ENCODE measurements at regions not wholly inside any gene's neighbourhood (a gene's known extent, or its start where the extent isn't known, plus 50 kb on each side); places are given as distances from the start of the nearest gene placed in this dataset.

DNA sequence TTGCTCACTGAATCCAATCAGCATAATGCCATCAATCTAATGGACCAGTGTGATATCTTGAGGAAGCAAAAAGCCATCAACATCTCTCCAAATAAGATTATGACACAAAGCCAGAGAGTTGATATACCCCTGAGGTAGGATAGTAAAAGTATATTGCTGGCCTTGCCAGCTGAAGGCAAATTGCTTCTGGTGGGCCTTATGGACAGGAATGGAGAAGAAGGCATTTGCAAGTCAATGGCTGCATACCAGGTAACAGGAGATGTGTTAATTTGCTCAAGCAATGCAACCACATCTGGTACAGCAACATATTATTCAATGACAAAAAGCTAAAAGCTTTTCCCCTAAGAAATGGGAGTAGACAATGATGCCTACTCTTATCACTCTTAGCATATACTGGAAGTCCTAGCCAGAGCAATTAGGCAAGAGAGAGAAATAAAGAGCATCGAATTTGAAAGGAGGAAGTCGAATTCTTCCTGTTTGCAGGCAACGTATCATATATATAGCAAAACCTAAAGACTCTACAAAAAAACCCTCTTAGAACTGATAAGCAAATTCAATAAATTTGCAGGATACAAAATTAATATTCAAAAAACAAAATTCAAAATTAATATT lies 216.1 kb upstream of the RASA1 start:
- DNase-seq (ENCODE audit: low spot score), result no peak

DNA sequence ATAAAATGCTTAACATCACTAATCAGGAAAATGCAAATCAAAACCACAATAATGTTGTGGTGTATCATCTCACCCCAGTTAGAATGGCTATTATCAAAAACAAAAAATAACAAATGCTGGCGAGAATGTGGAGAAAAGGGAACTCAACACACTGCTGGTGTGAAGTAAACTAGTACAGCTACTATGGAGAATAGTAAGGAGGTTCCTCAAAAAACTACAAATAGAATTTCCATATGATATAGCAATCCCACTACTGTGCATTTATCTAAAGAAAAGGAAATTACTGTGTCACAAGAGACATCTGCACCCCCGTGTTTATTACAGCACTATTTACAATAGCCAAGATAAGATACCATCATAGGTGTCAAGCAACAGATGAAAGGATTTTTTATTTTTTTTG lies 214.5 kb upstream of the RASA1 start:
- no peak for DNase-seq (ENCODE audit: low spot score)

DNA sequence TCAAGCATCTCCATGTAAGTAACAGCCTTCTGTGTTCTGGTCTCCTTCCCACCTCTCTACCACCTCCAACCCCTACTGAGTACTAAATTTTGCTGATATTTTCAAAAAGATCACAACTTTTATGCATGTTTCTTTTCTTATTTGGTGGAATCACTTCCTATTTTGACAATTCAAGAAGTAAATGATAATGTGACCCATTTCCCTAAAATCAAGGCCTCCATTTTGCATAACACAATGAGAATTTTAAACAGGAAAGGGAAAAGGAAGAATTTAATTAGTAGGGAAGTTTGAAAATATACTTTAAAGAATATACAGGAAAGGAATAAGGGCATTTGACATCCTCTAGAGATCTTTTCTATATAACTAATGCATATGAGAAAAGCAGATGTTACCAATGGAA lies 212.9 kb upstream of the RASA1 start:
- DNase-seq (ENCODE audit: low spot score), result no peak

DNA sequence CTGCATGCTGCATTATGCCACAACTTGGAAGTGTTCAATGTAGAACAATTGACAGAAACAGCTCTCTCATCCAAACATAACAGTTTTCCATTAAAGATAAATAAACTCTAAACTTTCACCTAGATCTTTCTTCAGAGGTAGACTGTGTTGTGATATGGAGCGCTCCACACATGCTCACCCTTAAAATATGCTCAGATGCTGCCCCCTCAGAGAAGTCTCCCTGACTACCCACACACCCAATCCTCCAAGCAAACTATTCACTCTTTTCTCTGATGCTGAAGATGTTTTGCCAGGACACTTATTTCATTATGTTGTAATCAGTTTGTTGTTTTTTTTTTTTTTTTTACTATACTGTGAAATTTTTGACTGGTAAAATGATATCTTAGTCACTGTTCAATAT lies 206.6 kb upstream of the RASA1 start:
- DNase-seq (ENCODE audit: low spot score), result no peak

DNA sequence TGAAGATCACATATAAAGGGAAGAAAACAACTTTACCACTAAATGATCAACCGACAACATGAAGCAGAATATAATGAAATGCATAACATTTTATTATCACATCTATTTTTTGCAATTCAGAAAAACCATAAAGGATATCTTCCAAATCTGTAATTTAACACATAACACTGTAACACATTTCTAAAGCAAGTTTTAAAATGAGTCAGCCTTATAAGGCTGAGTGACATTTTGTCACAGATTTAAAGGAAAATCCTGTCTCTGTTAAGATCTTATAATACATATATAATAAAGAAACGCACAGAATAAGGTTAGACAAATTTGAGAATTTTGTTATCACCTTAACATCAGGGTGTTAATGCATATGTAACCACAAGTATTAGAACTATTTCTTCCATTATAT lies 198.4 kb upstream of the RASA1 start:
- DNase-seq (ENCODE audit: low spot score), result no peak

DNA sequence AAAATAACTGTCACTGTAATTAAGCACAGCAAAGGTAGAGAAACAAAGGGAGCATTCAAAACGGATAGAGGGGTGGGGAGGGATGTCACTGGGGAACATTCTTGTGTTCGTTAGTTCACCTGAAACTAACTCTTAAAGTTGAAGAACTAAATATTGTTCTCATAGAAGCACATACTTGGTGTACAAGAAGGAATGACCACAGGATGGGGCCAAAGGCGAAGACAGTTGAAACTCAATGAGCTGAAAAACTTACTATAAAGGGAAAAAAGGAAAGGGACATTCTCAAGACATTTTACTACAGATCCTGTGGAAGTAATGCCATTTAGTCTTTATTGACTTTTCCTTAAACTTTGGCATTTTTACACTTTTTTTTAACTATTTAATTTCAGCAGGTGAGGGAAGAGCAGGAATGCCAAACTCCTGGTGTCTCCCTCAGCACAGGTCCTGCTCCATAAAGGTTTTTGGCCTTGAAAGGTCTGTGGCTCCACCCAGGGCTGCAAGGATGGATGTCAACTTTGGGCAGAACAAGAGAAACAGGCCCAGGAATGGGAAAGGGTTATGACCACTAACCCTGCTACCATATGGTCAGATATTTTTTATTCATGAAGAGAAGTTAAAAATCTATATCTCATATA lies 197.6 kb upstream of the RASA1 start:
- DNase-seq (ENCODE audit: low spot score), result no peak

DNA sequence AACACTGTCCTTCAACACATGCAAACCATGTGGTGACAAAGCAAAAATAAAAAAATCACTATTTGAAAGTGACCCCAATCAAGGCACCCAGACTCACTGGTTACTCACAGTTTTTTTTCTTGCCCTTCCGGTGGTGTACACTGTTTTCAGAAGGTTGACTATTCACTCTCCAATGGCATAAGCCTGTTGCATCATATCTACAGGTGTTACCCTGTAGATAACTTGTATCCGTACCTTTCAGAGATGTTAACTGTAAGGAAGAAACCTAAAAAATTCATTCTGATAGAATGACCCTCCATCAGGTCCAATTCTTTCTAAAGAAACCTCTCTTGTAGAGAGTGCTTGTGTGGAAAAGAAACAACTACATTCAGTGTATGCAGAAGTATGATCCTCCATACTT lies 193.6 kb upstream of the RASA1 start:
- DNase-seq (ENCODE audit: low spot score), result no peak

DNA sequence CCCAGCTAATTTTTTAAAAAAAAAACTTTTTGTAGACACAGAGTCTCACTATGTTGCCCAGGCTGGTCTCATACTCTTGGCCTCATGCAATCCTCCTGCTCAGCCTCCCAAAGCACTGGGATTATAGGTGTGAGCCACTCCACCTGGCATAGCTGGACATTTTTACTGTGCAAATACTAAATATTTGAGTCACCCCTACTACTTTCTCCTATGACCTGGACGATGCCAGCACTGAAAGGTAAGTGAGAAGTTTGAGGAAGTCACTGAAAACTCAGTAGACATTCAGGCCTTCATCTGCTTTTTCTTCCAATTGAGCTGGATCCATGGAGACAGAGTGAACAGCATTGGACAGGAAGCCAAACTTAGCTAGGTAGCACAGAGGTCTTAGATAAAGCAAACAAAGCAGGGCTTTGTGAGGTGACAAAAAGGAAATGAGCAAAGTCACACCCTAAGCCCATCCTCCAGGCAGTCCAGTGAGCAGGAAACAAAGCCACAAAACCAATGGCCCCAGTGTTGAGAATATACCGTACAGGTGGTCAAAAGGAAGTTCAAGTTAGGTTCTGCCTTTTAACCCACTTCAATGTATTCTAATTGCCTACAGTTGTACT lies 192.6 kb upstream of the RASA1 start:
- peak; percentile 41 for DNase-seq (ENCODE audit: low spot score)

DNA sequence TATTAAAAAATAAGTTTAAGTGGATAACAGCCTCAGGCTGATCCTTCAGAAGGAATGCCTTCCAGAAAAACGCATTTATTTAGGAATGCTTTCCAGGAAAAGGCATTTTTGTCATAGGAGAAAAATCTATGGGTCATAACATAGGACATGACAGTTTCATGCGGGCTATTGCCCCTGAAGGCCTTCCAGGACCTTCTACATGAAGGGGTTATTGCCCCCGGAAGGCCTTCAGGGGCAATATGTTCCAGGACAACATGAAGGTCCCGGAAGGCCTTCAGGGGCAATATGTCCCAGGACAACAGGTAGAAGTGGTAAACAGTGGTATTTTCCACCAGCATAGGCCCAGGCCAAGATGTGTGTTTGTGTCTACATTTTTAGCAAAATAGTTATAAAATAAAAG lies 191.3 kb upstream of the RASA1 start:
- DNase-seq (ENCODE audit: low spot score), result no peak

DNA sequence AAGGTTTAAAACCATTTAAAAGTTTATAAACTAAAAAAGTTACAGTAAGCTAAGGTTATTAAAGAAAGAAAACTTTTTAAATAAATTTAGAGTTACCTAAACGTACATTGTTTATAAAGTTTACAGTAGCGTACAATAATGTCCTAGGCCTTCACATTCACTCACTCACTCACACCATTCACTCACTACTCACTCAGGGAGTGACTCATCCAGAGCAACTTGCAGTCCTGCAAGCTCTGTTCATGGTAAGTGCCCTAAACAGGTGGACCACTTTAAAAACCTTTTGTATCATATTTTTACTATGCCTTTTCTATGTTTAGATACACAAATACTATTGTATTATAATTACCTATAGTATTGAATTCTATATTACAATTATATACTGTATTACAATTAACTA lies 190.8 kb upstream of the RASA1 start:
- DNase-seq (ENCODE audit: low spot score), result no peak

DNA sequence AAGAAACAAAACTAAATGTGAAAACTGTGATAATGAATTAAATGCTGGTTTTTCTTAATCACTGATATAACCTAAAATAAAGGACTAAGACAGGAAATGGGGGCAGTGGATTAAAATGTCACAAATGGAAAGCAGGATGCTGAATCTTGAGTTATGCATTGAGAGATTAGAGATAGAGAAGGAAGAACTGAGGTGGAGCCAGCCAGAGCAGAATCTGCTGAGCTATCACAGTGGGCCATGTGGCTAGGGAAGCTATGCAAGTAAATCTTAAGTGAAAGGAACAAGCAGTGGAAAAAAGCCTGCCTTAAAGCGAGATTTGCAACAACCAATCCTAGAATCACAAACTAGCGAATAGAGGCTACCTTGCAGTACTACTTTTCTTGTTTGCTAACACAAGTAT lies 188.5 kb upstream of the RASA1 start:
- no peak for DNase-seq (ENCODE audit: low spot score)

DNA sequence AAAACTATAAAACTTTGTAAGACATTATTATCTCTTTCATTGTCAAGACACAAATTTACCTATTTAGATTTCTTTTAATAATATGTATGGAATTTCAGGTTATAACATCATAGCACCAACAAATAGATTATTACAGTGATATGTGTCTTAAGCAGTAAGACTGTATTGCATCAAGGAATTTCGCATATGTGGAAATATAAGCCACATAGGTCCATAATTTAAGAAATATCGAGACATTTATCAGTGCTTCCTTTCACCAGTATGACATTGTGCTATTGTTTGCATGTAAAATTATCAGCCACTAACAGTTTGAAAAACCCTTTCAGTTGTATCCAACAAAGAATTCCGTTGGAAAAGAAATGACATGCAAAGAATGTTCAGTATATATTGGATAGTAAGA lies 186.7 kb upstream of the RASA1 start:
- DNase-seq (ENCODE audit: low spot score), result no peak

DNA sequence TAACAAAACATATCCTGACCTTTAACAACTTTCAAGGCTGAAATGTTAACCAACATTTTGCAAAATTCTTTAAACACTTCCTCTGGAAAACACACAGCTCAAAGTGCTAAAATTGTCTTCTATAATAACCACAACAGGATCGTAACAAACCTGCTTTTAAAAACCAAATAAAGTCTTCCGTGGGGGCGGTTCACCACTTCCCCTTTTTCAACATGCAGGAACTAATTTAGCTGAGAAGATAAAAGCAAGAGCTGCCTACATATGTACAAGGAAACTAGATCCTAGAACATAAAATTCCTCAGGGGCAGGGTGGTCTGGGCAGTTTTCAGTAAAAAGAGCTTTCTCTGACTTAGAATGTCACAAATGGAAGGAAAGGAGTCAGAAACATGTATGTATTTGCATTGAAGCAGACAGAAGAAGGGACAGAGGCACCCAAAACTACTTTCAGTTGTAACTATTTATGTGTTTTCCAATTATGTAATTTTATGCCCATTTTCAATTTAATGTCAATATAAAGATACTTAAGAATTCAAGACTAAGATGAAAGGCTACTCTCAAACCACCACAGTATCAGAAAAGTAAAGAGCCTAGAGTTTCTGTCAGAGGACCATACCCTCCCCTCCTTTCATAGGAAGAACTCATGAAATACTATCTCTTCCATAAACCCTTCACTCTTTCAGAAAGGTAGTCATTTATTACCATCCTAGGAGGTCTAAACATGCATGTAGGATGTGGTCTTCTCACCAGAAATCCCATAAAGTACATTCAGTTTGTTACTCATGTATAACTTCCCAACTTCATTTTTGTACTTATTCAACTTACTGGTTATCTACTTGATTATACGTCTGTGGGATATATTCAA lies 185.9 kb upstream of the RASA1 start:
- DNase-seq (ENCODE audit: low spot score), result peak; percentile 56

DNA sequence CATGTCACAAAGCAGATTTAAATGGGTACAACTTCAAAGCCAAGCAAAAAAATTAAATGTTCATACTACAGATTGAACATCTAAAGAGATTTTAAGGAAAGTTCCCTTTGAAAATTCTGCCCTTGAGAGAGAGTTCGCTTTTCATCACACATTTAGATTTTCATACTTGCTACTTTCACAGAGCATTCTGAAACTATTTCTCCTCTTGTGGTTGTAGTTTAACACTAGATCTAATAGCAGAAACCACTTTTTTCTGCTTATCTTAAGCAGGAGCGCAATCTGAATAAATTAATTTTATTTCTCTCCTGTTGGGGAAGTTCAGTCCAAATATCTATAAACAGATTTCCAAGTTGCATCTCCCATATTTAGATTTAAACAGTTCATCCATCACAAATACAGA lies 173.3 kb upstream of the RASA1 start:
- DNase-seq (ENCODE audit: low spot score), result no peak

DNA sequence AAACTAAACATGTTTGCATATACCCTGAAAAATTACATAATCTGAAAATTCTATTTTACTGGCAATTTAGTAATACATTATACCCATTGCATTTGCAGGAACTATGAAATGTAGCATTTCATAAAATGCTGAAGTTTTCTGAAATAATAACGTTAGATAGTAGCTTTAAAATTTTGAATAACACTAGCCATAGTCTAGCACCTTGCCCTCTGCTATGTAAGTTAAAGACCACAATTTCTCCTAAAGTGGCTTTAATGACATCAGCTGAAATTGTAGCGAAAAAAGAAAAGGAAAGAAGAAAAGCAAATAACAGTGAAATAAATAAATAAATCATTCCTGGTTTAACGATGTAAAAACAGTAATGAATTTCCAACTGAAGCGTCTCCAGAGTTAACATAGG lies 172.8 kb upstream of the RASA1 start:
- DNase-seq (ENCODE audit: low spot score), result no peak

DNA sequence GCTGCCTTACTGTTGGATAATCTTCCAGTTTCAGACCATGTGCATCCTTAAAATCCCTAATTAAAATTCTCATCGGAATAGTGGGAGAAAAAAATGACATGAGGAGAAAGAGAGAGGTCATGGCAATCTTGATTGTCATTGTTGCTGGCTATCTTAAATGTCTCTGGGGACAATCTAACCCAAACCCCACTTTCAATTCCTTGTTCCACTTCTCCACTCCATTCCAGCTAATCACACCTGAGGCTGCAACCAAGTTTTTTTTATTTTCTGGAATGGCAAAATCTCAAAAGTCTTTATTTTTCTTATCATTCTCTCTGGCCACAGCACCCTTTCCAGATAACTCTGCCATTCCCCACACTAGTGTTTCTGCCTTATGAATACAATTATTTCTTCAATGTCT lies 171.9 kb upstream of the RASA1 start:
- DNase-seq (ENCODE audit: low spot score), result no peak

DNA sequence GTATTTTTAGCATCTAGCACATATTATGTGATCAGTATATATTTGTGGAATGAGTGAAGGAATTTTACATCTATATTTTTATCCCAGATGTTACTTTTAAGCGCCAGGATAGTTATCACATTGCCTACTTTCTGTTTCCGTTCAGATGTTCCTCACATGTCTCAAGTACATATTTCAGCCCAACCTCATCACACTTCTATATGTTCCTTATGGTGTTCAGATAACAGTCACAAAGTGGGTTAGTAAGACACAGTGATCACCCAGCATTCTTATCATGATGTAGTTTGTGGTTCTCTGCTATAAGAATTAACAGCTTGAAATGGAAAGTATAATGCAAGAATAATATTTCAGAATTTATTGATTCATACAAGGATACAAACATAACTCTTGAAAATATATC lies 170.0 kb upstream of the RASA1 start:
- no peak for DNase-seq (ENCODE audit: low spot score)

DNA sequence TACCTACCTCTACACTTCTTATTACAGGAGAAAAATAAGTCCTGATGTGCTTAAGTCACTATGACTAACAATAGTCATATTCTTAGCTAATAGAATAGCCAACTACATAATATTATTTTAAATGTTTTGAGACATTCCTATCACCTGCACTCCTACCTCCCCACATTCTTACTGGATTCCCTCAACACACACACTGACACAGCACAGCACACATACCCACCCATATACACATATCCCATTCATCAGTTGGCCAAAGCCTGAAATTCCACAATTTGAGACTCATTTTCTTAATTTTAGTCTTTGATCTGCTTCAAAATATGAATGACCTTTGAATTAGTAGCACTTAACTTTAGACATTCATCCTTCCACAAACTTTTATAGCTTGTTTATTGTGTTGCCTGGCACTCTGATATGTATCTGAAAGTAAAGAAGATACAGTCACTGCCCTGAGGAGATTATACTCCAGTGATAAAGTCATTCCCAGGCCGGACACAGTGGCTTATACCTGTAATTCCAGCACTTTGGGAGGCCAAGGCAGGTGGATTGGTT lies 168.3 kb upstream of the RASA1 start:
- no peak for DNase-seq (ENCODE audit: low spot score)

DNA sequence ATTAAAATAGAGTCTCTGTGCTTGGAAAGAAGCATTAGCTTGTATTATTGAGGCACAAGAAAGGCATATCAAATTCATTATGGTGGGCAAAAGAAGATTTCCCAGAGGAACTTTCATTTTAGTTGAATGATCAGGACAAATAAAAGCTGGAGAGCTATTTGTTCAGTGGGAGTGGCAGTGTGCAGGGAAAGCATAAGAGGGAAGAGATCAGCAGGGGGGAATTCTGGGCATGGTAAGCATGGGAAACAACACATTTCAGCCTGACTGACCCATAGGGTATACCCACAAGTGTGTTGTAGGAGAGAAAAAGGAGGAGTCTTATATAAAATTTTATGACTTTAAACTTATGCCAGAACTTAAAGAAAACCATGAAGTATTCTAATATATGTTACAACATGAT lies 167.7 kb upstream of the RASA1 start:
- DNase-seq (ENCODE audit: low spot score), result no peak

DNA sequence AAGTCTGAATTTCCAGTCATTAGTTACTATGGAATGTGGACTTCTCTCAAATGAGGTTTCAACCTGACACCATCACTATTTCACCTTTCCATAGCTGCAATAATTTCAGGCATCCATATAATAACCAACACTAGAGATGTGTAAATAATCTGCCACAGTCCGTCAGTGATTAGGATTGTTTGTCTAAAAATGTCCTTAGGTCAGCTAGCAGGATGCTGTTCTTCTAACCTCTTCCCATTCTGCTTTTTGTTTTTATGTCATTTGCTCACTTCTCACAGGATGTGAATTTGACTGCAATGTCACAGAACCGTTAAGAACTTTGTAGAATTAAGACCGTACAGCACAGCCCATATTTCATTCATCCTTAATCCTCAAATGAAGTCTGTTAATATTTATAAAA lies 166.4 kb upstream of the RASA1 start:
- DNase-seq (ENCODE audit: low spot score), result no peak

DNA sequence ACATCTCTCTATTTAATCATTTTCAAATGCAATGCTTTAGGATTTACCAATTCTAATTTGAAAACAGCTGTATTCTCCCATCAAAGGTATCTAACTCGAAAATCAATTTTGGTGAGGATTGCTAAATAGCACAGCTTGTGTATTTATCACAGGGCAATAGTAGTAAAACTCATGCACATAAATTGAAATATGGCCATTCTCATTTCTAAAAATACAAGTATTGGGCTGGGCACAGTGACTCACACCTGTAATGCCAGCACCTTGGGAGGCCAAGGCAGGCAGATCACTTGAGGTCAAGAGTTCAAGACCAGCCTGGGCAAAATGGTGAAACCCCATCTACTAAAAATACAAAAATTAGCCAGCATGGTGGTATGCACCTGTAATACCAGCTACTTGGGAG lies 164.8 kb upstream of the RASA1 start:
- DNase-seq (ENCODE audit: low spot score), result no peak

DNA sequence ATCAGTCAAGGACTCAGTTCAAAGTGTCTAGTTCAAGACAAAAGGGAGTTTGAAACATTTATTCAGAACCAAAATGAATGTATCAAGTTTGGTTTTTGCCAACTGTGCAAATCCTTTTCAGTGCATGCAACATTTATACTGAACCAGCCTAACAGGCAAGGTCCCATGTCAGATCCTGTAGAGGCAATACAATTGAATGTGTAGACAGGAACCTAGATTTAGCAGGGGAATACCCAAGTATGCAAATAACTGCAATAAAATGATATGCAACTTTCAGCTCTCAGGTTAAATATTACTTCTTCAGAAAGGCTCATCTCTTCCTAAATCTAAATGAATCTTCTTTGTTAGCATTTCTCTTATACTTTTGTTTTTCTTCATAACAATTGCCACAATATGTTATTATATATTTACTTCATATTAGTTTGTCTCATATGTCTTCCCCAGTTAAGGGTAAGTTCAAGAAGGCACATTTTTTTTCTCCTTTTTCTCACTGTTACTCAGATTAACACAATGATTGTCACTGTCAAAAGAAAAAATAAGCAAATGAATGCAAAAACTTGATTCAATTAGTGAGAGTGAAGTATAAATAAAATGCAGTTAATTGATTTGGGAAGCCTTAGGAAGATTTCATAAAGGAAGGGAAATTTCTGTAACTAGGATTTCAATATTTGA lies 163.9 kb upstream of the RASA1 start:
- no peak for DNase-seq (ENCODE audit: low spot score)

All from CD4-positive, alpha-beta T cell treated with Interleukin-6 at 100 ng/mL for 8 hours (primary cell).